GM21526 (cell line): ENCODE measurements at regions not wholly inside any gene's neighbourhood (a gene's known extent, or its start where the extent isn't known, plus 50 kb on each side); places are given as distances from the start of the nearest gene placed in this dataset.
"Not testable (repeated sequence)": the region's sequence is repeated elsewhere in the genome, so short reads cannot be mapped to it uniquely, and the experiment has no call there.

Experiments
- ATAC-seq: cut with Tn5 transposase; IDR thresholded peaks from one replicate; pipeline ENCODE4 v1.9.1; 2021; ENCODE audit warnings: moderate library complexity; ENCODE audit not compliant: unreplicated experiment, low FRiP score

DNA sequence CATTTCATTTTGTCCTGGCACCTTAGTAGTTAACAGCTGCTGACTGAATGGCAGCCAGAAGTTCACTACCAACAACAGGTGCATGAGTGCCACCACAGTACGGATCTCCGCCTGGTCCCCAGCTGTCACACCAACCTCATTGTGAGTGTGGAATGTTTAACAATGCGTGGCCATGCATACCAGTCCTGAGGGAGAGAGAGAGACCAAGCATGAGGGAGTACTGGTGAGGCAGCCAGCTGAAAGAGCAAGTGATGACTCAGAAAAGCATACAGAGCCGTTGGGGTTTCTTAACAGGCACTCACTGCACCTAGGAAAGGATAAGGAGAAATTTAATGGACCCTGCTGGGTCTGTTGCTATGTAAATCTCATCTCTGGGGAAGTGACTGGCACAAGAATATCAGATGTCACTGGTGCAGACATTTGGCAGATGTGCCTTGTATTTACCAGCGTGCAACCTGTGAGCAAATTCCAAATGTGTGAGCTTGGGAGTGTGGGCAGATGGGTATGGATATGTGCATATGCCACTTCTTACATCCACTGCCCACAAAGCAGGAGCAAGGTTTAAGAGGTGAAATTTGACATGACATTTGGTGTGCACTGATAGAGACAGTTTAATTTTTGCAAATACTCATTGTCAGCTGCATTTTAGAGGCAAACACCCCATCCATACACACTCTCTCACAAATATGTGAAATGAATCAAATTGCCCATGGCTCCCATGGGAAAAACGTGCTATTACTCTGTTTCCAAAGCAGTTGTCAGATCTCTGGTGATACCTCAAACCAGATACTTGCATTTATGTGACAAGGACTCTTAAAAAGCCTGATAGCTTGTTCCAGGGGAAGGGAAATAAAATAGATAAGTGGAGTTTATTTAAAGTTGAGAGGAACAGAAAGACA lies 245.2 kb upstream of the ARPP21 start:
- no peak for ATAC-seq

GRCh38 chr3:35394905-35395304 lies 244.4 kb upstream of the ARPP21 start:
- no peak for ATAC-seq

DNA sequence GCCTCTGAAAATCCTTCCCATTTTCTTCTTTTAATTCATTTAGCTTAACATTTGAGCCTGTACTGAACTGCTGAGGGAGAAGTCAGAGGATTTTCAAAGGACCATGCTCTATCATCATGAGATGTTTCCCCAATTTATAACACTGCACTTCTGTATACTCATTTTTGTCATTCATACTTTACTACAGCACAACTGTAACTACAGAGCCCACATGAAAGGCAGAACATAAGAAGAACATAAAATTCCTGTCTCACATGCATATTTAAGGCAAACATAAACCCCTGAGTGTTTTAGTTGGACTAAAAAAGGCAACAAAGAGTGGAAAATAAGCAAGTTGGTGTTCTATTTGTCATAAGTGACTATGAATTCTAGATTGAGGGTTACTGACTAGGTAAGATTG lies 237.7 kb upstream of the ARPP21 start:
- ATAC-seq = no peak

GRCh38 chr3:35404571-35404970 lies 234.8 kb upstream of the ARPP21 start:
- no peak for ATAC-seq

DNA sequence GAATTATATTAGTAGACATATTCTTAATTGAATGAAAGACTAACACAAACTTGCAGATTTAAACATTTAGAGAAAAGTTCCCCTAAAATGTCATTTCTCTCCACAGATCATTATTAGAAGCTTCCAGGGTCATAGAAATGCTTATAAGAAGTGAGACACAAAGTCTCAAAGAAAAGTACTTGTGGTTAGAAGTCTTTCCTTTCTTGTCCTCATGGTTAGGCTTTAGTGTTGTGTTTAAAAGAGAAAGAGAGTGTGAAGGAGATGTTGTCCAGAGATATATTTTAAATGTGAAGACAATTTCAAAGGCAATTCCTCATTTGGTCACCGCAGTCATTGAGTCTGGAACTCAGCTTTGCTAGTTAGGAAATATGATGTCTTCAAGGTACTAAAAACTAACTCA lies 230.4 kb upstream of the ARPP21 start:
- ATAC-seq = no peak

DNA sequence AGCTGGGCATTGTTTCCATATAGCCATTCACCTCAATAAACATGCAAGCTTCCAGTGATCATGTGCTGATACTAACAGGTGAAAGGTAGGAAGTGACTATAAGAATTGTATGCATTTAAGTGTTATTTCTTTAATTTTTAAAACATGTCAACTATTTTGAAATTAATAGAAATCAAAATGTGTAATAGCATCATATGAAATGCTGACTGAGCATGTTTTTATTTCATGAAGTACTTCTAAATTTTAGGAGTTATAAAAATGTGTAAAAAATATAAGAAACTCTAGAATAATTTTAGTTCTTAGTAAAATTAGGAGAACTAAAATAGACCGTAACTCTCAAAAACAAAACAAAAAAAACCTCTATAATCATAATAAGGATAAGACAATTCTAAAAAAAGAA lies 229.3 kb upstream of the ARPP21 start:
- ATAC-seq = no peak

- ATAC-seq = no peak
Measured at GRCh38 chr3:35413483-35413882, 225.8 kb upstream of the ARPP21 start.

DNA sequence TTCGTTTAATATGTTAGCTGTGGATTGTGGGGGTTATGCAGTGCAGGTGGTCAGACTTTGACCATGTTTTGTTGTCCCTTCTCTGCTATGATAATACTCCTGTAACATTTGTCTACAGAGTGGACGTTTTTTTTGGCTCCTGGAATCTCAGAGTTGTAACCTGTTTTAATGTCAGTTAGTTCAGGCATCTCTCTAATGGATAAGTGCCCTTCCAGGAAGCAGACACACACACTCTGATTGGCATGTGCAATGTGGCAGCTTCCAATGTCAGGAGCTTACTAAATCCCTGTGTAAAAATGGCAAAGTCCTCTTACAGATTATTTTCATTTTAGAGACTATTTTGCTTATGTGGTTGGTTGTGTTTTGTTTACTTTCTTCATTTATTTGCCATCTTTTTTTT lies 222.2 kb upstream of the ARPP21 start:
- no peak for ATAC-seq

- no peak for ATAC-seq
Measured at GRCh38 chr3:35422101-35422500, 217.2 kb upstream of the ARPP21 start.

GRCh38 chr3:35422836-35423601 lies 216.3 kb upstream of the ARPP21 start:
- ATAC-seq = no peak

GRCh38 chr3:35426366-35426958 lies 212.9 kb upstream of the ARPP21 start:
- no peak for ATAC-seq

DNA sequence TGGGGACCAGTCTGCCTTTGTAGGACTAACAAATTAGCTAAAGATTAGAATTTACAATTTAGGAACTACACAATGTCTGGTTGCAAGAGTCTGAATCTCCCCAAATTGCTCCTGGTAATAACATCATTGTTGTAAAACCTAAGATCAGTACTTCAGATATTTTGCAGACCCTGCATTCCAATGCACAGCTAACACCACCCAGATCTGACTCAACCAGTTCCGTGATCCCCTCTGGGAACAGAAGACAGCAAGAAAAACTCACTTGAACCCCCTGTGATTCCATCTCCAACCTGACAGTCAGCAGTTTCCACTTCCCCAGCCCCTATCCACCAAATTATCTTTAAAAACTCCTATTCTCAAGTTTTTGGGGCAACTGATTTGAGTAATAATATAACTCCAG lies 201.9 kb upstream of the ARPP21 start:
- ATAC-seq = no peak

DNA sequence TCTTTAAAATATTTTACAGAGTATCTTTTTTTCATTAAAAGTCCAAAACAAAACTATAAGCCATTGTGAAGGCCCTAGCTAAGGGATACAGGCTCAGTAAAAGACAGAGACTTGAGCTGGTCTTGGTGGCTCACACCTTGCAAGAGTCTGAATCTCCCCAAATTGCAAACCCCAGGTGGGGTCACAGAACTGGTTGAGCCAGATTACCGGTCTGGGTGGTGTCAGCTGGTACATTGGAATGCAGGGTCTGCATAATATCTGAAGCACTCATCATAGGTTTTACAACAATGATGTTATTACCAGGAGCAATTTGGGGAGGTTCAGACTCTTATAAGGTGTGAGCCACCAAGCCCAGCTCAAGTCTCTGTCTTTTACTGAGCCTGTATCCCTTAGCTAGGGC lies 201.2 kb upstream of the ARPP21 start:
- ATAC-seq = no peak

DNA sequence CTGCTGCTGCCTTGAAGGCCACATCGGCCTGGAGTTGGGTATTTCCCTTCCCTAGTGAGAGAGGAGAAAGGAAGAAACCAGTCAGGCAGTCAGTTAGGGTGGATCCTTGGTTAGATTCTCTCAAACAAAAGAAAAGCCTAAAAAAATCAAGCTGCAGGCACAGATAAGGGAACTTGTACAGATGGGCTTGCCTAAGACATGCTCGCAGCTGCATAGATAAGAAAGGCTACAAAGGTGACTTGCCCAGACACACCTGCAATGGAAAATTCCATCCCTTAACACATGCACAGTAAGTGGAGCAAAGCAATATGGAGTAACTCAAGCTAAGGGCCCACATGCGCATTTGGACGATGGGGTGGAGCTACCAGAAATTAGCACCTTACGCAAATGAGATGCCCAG lies 199.7 kb upstream of the ARPP21 start:
- no peak for ATAC-seq

GRCh38 chr3:35440826-35441225 lies 198.5 kb upstream of the ARPP21 start:
- no peak for ATAC-seq

GRCh38 chr3:35446896-35447295 lies 192.4 kb upstream of the ARPP21 start:
- ATAC-seq = no peak

GRCh38 chr3:35448121-35448520 lies 191.2 kb upstream of the ARPP21 start:
- ATAC-seq = no peak

DNA sequence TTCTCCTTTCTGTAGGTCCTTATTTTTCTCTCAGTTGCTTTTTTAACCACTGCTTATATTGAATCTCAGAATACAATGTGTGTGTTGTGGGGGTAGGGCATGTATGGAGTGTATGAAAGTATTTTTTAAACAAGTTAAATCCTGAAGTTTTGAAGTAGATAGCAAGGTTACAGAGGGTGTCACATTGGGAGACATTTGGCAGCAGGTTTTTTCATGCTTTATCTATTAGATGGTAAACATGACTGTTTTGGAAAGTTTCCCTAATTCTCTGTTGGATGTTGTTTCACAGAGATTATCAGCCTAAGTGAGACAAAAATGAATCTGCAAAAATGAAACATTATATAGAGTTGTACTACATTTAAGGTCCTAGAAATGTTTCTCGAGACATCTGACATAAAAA lies 190.6 kb upstream of the ARPP21 start:
- no peak for ATAC-seq

DNA sequence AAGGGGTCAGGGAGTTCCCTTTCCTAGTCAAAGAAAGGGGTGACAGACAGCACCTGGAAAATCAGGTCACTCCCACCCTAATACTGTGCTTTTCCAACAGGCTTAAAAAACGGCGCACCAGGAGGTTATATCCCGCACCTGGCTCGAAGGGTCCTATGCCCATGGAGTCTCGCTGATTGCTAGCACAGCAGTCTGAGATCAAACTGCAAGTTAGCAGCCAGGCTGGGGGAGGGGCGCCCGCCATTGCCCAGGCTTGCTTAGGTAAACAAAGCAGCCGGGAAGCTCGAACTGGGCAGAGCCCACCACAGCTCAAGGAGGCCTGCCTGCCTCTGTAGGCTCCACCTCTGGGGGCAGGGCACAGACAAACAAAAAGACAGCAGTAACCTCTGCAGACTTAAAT lies 184.5 kb upstream of the ARPP21 start:
- ATAC-seq = not testable (repeated sequence)

DNA sequence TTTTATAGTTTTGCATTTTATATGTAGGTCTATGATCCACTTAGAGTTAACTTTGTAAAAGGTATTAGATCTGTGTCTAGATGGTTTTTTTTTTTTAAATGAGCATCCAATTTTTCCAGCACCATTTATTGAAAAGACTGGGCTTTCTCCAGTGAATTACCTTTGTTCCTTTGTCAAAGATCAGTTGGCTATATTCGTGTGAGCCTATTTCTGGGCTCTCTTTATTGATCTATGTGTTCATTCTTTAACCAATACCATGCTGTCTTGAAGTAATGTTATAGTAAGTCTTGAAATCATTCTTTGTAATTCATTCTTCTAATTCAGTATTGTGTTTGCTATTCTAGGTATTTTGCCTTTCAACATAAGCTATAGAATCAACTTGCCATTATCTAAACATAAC lies 165.4 kb upstream of the ARPP21 start:
- no peak for ATAC-seq

DNA sequence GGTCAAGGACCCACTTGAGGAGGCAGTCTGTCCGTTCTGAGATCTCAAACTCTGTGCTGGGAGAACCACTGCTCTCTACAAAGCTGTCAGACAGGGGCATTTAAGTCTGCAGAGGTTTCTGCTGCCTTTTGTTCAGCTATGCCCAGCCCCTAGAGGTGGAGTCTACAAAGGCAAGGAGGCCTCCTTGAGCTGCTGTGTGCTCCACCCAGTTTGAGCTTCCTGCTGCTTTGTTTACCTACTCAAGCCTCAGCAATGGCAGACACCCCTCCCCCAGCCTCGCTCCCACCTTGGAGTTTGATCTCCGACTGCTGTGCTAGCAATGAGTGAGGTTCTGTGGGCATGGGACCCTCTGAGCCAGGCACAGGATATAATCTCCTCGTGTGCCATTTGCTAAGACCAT lies 156.8 kb upstream of the ARPP21 start:
- not testable (repeated sequence) for ATAC-seq
